ENCODE measurements at regions not wholly inside any gene's neighbourhood (a gene's known extent, or its start where the extent isn't known, plus 50 kb on each side); places are given as distances from the start of the nearest gene placed in this dataset.

DNA sequence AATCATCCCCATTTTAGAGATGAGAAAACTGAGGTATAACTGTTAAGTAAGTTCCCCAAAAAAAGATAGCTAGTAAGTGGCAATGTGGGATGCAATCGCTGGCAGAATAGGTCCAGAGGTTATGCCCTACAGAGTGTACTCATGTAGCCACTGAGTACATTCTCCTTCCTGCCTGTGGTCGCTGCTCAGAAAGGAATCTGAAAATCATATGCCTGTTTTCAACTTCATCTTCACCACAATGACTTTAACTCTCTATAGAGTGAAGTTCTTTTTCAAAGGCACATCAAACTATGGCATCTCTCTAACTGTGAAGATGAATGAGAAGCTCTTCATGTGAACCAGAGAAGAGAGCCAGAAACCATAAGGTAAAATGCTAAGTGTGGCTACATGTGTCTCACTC is 162.2 kb upstream of the SLC25A13 start:
- DNase-seq (ENCODE audit: low spot score): no peak

- DNase-seq (ENCODE audit: low spot score): no peak
Measured at GRCh38 chr7:96481796-96482195, 159.9 kb upstream of the SLC25A13 start.

DNA sequence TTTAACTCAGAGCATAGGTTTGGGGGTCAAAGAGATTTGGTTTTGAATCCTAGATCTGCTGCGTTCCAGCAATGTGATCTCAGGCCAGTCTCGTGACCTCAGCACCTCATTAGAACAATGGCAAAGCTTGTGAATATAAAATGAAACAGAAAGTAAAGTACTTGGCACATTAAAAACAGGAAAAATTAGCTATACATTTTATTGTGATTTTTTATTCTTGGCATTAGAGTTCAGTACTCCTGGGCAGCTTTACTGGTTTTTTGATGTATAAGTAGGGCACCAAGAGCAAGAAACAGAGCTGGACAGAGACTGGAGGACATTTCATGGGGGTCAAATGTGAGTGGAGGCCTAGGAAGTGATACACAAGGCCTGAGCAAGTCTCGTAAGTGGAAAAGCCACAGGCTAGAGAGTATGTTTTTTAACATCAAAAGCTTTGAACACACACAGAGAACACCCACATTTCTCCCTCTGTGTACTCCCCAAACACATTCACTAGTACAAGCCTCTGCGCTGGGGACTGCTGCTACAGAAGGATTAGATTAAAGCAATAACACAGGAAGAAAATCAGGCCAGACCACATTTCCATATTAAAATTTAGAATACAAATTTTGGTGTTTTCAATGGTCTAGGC is 157.2 kb upstream of the SLC25A13 start:
- DNase-seq (ENCODE audit: low spot score): no peak

DNA sequence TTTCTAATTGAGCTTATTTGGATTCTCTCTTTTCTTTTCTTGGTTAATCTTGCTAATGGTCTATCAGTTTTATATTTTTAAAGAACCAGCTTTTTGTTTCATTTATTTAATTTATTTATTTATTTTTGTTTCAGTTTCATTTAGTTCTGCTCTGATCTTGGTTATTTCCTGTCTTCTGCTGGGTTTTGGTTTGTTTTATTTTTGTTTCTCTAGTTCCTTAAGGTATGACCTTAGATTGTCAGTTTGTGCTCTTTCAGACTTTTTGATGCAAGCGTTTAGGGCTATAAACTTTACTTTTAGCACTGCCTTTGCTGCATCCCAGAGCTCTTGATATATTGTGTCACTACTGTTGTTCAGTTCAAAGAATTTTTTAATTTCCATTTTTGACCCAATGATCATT is 149.7 kb upstream of the SLC25A13 start:
- no peak for DNase-seq (ENCODE audit: low spot score)

DNA sequence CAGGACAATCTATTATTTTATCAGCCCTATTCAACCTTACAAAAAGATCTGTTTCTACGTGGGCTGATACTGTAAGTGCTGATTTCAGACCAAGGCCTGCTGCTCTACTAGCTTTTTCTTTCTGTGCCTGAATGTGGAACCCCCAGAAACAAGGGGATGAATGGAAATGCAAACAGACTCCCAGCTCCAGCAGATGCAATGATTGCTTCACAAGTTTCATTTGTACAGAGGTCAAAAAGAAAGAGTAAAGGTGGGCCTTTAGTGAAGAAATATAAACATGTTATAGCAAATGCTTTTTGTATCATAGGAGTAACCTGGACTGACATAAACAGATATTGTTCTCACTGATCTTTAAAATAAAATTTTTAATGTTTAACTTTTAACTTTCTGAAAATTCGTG is 130.2 kb upstream of the SLC25A13 start:
- DNase-seq (ENCODE audit: low spot score): no peak

DNA sequence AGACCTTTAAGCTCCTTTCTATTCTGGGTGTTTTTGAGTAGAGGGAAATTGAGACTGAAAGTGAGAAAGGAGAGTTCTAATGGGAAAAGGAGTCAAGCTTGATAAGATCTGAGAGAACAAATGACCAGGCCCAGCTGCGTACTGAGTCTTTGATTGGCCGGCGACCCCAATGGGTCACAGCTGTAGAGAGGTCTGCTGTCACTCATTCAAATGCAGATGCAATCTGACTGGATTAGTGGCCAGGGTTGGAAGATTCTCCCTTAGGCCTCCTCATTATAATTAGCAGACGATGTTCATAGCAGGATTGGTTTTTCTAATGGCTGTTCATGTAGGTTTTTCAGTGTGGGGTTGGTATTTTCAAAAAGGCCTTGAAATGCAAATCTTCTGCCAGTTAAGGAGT is 127.2 kb upstream of the SLC25A13 start:
- no peak for DNase-seq (ENCODE audit: low spot score)

GRCh38 chr7:96447109-96447645 is 125.3 kb upstream of the SLC25A13 start:
- DNase-seq (ENCODE audit: low spot score): no peak

DNA sequence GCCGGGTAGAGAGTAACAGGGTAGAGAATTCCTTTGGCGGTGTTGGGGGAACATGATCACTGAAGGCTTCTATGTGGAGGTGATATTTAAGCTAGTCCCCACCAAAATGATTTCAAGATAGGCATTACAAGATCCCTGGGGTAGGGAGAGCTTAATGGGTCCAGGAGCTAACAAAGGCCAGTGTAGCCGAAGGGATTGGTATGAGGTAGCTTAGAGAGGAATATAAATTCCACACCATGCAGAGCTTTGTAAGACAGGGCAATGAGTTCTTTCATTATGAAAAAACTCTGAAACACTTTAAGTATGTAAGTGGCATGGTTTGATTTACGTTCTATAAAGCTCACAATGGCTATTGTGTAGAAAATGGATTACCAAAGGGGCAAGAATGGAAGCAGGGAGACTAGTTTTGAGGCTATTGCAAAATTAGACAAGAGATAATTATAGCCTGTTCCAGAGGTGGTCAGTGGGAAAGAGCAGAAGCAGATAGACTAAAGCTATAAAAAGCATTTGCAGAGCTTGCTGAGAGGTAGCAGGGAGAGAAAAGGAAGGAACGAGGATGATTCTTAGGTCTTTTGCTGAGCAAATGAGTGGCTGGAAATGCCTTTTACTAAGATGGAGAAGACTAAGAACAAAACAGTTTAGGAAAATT is 119.7 kb upstream of the SLC25A13 start:
- DNase-seq (ENCODE audit: low spot score): no peak

- DNase-seq (ENCODE audit: low spot score): no peak
Measured at GRCh38 chr7:96440328-96440727, 118.4 kb upstream of the SLC25A13 start.

GRCh38 chr7:96436880-96437279 is 115.0 kb upstream of the SLC25A13 start:
- DNase-seq (ENCODE audit: low spot score): no peak

GRCh38 chr7:96430356-96430755 is 108.5 kb upstream of the SLC25A13 start:
- DNase-seq (ENCODE audit: low spot score): no peak

DNA sequence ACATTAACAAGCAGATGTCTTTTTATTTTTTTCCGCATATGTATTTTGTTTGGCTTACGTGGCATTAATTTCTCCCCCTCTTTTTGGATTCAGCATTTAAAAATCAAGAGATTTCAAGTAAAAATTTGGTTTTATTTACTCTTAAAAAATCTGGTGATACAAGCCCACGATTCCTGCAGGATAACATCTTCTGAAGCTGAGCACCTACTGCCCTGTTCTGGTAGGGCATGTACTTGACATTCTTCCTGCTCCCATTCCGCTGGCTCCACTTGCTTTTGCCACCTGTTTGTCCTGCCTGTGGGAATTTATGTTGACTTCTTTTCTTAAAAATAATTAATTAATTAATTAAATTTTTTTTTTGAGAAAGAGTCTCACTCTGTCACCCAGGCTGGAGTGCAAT is 105.2 kb upstream of the SLC25A13 start:
- DNase-seq (ENCODE audit: low spot score): no peak

DNA sequence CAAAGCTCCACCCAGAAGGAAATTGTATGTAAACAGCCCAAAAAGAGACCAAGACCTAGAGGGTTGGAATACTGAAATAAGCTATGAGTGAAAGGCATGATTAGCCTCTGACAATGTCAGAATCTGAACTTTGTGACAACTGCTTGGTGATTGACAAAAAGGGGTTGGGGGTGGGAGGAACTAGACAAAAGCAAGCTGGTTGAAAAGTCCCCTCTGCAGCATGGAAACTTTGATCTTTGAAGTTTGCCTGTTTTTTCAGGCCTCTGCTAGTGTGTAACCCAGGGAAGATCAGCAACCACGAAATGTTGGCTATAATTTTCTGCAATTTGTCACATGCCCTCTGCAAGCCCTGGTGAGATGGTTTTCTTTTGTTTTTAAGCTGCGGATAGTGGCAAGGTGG is 104.8 kb upstream of the SLC25A13 start:
- DNase-seq (ENCODE audit: low spot score): no peak

GRCh38 chr7:96426027-96426426 is 104.1 kb upstream of the SLC25A13 start:
- no peak for DNase-seq (ENCODE audit: low spot score)

- no peak for DNase-seq (ENCODE audit: low spot score)
Measured at GRCh38 chr7:96424411-96424810, 102.5 kb upstream of the SLC25A13 start.

DNA sequence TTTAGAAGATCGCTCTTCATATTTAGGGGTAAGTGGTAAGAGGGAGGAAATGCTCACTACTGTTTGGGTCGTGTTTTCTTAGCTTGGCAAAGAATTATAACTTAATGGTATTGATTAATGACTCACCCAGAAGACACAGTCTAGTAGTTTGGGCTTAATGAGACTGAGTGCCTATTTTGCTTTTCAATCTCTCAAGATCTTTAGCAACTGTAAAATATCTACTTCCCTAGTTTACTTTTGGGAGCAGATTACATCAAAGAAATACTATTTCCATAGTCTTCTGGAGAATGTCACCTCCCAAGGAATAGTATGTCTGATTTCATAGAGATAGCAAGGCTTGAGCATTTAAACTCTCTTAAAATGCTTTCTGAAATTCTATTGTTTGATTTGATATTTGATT is 100.5 kb upstream of the SLC25A13 start:
- no peak for DNase-seq (ENCODE audit: low spot score)

- DNase-seq (ENCODE audit: low spot score): no peak
Measured at GRCh38 chr7:96418581-96418980, 96.7 kb upstream of the SLC25A13 start.

- no peak for DNase-seq (ENCODE audit: low spot score)
Measured at GRCh38 chr7:96417784-96418183, 95.9 kb upstream of the SLC25A13 start.

GRCh38 chr7:96416599-96416998 is 94.7 kb upstream of the SLC25A13 start:
- no peak for DNase-seq (ENCODE audit: low spot score)

DNA sequence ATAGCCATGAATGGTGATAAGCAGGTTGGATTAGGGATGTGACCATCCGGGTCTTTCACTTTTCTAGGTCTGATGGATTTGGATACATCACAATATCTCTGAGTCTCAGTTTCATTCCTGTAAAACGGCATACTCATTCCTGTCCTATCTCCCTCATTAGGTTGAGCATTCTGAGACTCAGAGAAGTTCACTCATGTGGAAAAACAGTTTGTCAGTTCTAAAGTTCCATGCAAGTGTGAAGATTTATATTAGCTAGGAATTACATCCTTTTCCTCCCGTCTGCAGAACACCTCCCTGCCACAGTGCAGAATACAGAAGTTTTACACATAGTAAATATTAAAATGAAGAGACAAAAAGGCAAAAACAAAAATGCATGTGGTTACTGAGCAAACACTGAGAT is 94.2 kb upstream of the SLC25A13 start:
- no peak for DNase-seq (ENCODE audit: low spot score)

DNA sequence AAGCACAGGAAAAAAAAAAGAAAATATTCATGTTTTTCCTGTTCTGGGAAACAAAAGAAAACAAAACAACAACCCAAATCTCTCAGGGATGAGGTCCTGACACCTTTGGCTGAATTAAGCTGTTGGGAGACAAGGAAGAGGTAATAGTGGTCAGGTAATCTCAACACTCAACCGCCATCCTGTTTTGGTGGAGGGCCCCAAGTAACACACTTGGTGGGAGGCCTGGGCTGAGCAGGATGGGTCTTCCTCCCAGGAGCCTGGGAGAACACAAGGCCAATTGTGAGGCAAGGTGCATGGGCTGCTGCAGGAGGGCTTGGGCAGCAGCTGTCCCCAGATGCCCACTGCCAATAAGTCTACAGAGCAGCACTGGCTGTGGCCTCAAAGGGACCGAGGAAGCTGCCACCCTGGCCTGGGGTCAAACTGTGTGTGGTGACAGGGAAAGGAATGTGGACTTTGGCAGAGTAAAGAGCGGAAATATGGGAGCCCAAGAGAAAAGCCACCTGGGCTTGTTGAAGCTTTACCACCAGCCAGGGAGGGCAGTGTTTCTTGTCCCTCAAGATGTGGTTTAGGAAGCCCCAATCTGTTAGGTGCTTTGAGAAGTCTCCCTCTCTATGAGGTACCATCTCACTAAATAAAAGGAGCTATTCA is 93.5 kb upstream of the SLC25A13 start:
- peak; percentile 51 for DNase-seq (ENCODE audit: low spot score)

- DNase-seq (ENCODE audit: low spot score): peak; percentile 29
Measured at GRCh38 chr7:96414931-96415292, 93.0 kb upstream of the SLC25A13 start.

DNA sequence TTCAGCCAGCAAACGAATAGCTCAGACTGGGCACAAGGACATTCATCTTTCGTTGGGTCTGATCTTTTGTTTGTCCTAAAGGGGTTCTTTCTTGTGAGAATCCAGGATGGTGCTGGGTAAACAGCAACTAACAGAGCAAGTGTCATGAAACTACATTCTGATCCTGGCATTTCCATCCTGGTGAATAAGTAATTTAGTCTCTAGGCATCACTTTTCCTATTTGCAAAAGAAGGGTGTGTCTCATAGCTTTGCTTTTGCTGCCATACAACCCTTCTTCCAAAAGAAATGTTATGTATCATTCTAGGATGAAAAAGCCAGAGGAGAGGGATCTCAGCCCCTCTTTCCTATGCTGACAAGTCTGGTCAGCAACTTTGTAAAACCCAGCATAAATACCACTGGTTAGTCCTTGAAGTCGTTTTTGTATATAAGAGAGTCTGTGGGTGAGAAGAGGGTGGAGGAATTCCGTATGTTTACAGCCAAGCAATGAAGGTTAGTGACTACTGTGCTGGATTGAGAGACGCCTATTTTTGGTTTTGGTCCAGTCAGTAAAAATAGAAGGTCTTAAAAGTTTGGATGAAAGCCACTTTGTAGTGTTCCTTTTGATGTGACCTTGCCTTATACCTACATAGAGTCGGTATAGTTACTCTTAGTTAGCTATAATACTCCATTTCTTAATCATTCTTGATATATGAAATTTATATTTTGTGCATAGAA is 88.4 kb upstream of the SLC25A13 start:
- no peak for DNase-seq (ENCODE audit: low spot score)
